GM12878 (cell line): ENCODE measurements at regions not wholly inside any gene's neighbourhood (a gene's known extent, or its start where the extent isn't known, plus 50 kb on each side); places are given as distances from the start of the nearest gene placed in this dataset.

Source experiments
- CTCF ChIP-seq, 3 experiments: IDR thresholded peaks in 2 of 3; conservative IDR thresholded peaks in 1 of 3; 2 replicates each; pipeline ENCODE4 v1.5.1; 2011; ENCODE audit warnings: low read depth in 3 of 3, low read length in 3 of 3, mild to moderate bottlenecking in 3 of 3, control low read depth in 2 of 3, moderate library complexity in 2 of 3, inconsistent platforms in 1 of 3, mixed read lengths in 1 of 3; ENCODE audit not compliant: control insufficient read depth in 2 of 3, insufficient read depth in 1 of 3; ENCODE audit errors: extremely low read depth in 1 of 3
- HSF1 ChIP-seq: fragments of 150-350 bp; IDR thresholded peaks from 2 replicates; pipeline ENCODE4 v1.6.1; 2014; ENCODE audit warnings: mild to moderate bottlenecking, low read depth, low read length
- IRF5 ChIP-seq: fragments of 450-650 bp; IDR thresholded peaks from 2 replicates; pipeline ENCODE4 v1.6.1; 2017; ENCODE audit warnings: borderline replicate concordance
- NR2C1 ChIP-seq: fragments of 450-650 bp; IDR thresholded peaks from 2 replicates; pipeline ENCODE4 v1.6.1; 2017; ENCODE audit warnings: antibody characterized with exemption, mild to moderate bottlenecking, moderate library complexity
- SUZ12 ChIP-seq: fragments of 200-600 bp; sonication (generic); IDR thresholded peaks from one replicate; pipeline ENCODE4 v1.6.1; 2018; ENCODE audit warnings: antibody characterized with exemption, mild to moderate bottlenecking; ENCODE audit not compliant: unreplicated experiment
- USF1 ChIP-seq: IDR thresholded peaks from 2 replicates; pipeline ENCODE4 v1.6.1; 2011; ENCODE audit warnings: borderline replicate concordance, low read depth, mild to moderate bottlenecking, moderate library complexity, mixed read lengths, low read length; ENCODE audit not compliant: insufficient read depth; ENCODE audit errors: extremely low read length
- ZNF217 ChIP-seq: fragments of 450-650 bp; IDR thresholded peaks from 2 replicates; pipeline ENCODE4 v1.6.1; 2017; ENCODE audit warnings: antibody characterized with exemption, mild to moderate bottlenecking

- no peak for TF ChIP-seq IRF5
- no peak for TF ChIP-seq CTCF (IDR thresholded peaks at IDR 0.05 in 2 of 3, conservative IDR thresholded peaks at IDR 0.05 in 1 of 3; ENCODE audit: control insufficient read depth in 2 of 3, extremely low read depth in 1 of 3, insufficient read depth in 1 of 3, low read depth in 3 of 3, low read length in 3 of 3)
- TF ChIP-seq NR2C1 = no peak
- TF ChIP-seq HSF1 = no peak
- TF ChIP-seq SUZ12 = no peak
- no peak for TF ChIP-seq USF1
- no peak for TF ChIP-seq ZNF217
Measured at GRCh38 chr22:27610863-27611786, 190.4 kb downstream of the MN1 start (continued).
